OCI-LY7 (cell line): ENCODE measurements at regions not wholly inside any gene's neighbourhood (a gene's known extent, or its start where the extent isn't known, plus 50 kb on each side); places are given as distances from the start of the nearest gene placed in this dataset.

Source experiments
- EZH2phosphoT487 ChIP-seq: fragments of 200-600 bp; sonication (generic); IDR thresholded peaks from 2 replicates; pipeline ENCODE4 v1.6.1; 2018; ENCODE audit warnings: low read depth, borderline replicate concordance, mild to moderate bottlenecking, mixed run types, antibody characterized with exemption, low read length, moderate library complexity, mixed read lengths
- TF ChIP-seq, protein P1 (sequence below): fragments of 200-600 bp; sonication (generic); conservative IDR thresholded peaks from 2 replicates; pipeline ENCODE4 v1.5.1; 2014; ENCODE audit warnings: mild to moderate bottlenecking, antibody characterized with exemption, low read length, moderate library complexity, mixed read lengths

DNA sequence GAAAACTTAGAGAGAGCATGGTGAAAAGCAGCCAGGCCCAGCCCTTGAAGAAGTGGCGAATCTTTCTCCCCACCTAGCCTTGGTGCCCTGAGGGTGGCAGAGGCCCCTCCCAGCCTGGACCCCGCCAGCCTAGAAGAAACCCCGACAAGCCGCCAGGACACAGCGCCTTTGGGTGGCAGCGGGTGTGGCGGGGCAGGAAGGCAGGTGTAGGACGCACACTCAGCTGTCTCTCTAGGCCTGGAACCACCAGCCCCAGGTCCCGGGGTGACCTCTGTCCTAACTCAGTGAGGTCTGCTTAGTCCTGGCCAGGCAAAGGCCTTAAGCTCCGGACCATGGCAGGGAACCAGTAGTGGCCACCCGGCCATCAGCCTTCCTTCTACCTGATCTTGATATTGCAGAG, 178.3 kb downstream of the BARX1 start:
- TF ChIP-seq, protein P1, sequence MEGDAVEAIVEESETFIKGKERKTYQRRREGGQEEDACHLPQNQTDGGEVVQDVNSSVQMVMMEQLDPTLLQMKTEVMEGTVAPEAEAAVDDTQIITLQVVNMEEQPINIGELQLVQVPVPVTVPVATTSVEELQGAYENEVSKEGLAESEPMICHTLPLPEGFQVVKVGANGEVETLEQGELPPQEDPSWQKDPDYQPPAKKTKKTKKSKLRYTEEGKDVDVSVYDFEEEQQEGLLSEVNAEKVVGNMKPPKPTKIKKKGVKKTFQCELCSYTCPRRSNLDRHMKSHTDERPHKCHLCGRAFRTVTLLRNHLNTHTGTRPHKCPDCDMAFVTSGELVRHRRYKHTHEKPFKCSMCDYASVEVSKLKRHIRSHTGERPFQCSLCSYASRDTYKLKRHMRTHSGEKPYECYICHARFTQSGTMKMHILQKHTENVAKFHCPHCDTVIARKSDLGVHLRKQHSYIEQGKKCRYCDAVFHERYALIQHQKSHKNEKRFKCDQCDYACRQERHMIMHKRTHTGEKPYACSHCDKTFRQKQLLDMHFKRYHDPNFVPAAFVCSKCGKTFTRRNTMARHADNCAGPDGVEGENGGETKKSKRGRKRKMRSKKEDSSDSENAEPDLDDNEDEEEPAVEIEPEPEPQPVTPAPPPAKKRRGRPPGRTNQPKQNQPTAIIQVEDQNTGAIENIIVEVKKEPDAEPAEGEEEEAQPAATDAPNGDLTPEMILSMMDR = no peak
- no peak for TF ChIP-seq EZH2phosphoT487
